ENCODE measurements at regions not wholly inside any gene's neighbourhood (a gene's known extent, or its start where the extent isn't known, plus 50 kb on each side); places are given as distances from the start of the nearest gene placed in this dataset.
"Not testable (repeated sequence)": the region's sequence is repeated elsewhere in the genome, so short reads cannot be mapped to it uniquely, and the experiment has no call there.

GRCh38 chr6:11938285-11938890 lies 73.7 kb upstream of the HIVEP1 start:
- Histone ChIP-seq H3K4me3 (ENCODE audit: control insufficient read depth in 2 of 3, extremely low read depth in 1 of 3, insufficient read depth in 2 of 3, low read depth in 1 of 3, low read length in 3 of 3) (no peak overlapping the region), H3K9me3 (ENCODE audit: control insufficient read depth, low read depth, low read length) (no peaks in the 10 kb centered on the region), H3K27me3 (ENCODE audit: control insufficient read depth, extremely low read depth, insufficient read depth, low read length) (no peaks in the 10 kb centered on the region), H3K79me2 (ENCODE audit: control insufficient read depth, insufficient read depth, low read length) (no peaks in the 10 kb centered on the region), H3K4me1 (ENCODE audit: control insufficient read depth, extremely low read depth, insufficient read depth, low read length) (no peaks in the 10 kb centered on the region), H3K9ac (ENCODE audit: control insufficient read depth, extremely low read depth, insufficient read depth, low read length) (no peak overlapping the region), H2AFZ (ENCODE audit: control insufficient read depth, low read length) (peak overlapping the region; percentile 93), H3K9me1 (ENCODE audit: control insufficient read depth, extremely low read depth, insufficient read depth, low read length) (no peaks in the 10 kb centered on the region), H3K36me3 (ENCODE audit: control insufficient read depth in 2 of 2, extremely low read depth in 1 of 2, insufficient read depth in 2 of 2, low read length in 2 of 2) (no peaks in the 10 kb centered on the region), H3K27ac (ENCODE audit: control insufficient read depth, insufficient read depth, low read length) (no peak overlapping the region), H3K4me2 (ENCODE audit: control insufficient read depth, extremely low read depth, insufficient read depth, low read depth, low read length) (peak overlapping the region; percentile 38), H4K20me1 (ENCODE audit: control insufficient read depth, extremely low read depth, insufficient read depth, low read length) (no peaks in the 10 kb centered on the region)
- DNase-seq (ENCODE audit: low read depth, low spot score) (no peak), FAIRE-seq (no peak)
- TF ChIP-seq CTCF (optimal IDR thresholded peaks at IDR 0.05 in 1 of 3, IDR thresholded peaks at IDR 0.05 in 1 of 3, conservative IDR thresholded peaks at IDR 0.05 in 1 of 3; ENCODE audit: extremely low read depth in 1 of 3, insufficient read depth in 2 of 3, low read length in 3 of 3): no peak
- no peak for TF ChIP-seq EZH2 (IDR thresholded peaks at IDR 0.05; ENCODE audit: low read length)
- dilution Hi-C loops (cut with MboI; ENCODE audit: extremely low pct_ligation_motif_present, low sequenced_read_pairs): no loop called here

GRCh38 chr6:11934638-11935037 lies 77.5 kb upstream of the HIVEP1 start:
- H3K9me1 ChIP-seq (ENCODE audit: control insufficient read depth, extremely low read depth, insufficient read depth, low read length): no peaks in the 10 kb centered on the region
- DNase-seq (ENCODE audit: low read depth, low spot score) (no peak), FAIRE-seq (no peak)
- H3K79me2 ChIP-seq (ENCODE audit: control insufficient read depth, insufficient read depth, low read length): no peaks in the 10 kb centered on the region
- no peak overlapping the region for H3K9ac ChIP-seq (ENCODE audit: control insufficient read depth, extremely low read depth, insufficient read depth, low read length)
- no peak for TF ChIP-seq CTCF (optimal IDR thresholded peaks at IDR 0.05 in 1 of 3, IDR thresholded peaks at IDR 0.05 in 1 of 3, conservative IDR thresholded peaks at IDR 0.05 in 1 of 3; ENCODE audit: extremely low read depth in 1 of 3, insufficient read depth in 2 of 3, low read length in 3 of 3)
- no peak for TF ChIP-seq EZH2 (IDR thresholded peaks at IDR 0.05; ENCODE audit: low read length)
- H3K27me3 ChIP-seq (ENCODE audit: control insufficient read depth, extremely low read depth, insufficient read depth, low read length): no peaks in the 10 kb centered on the region
- H3K4me1 ChIP-seq (ENCODE audit: control insufficient read depth, extremely low read depth, insufficient read depth, low read length): peaks cover 3% of the 10 kb centered on the region
- H3K9me3 ChIP-seq (ENCODE audit: control insufficient read depth, low read depth, low read length): no peaks in the 10 kb centered on the region
- no peaks in the 10 kb centered on the region for H3K36me3 ChIP-seq (ENCODE audit: control insufficient read depth in 2 of 2, extremely low read depth in 1 of 2, insufficient read depth in 2 of 2, low read length in 2 of 2)
- H3K4me2 ChIP-seq (ENCODE audit: control insufficient read depth, extremely low read depth, insufficient read depth, low read depth, low read length): no peak overlapping the region
- no peak overlapping the region for H2AFZ ChIP-seq (ENCODE audit: control insufficient read depth, low read length)
- no peak overlapping the region for H3K27ac ChIP-seq (ENCODE audit: control insufficient read depth, insufficient read depth, low read length)
- H3K4me3 ChIP-seq (ENCODE audit: control insufficient read depth in 2 of 3, extremely low read depth in 1 of 3, insufficient read depth in 2 of 3, low read depth in 1 of 3, low read length in 3 of 3): no peak overlapping the region
- dilution Hi-C loops (cut with MboI; ENCODE audit: extremely low pct_ligation_motif_present, low sequenced_read_pairs): no loop called here
- no peaks in the 10 kb centered on the region for H4K20me1 ChIP-seq (ENCODE audit: control insufficient read depth, extremely low read depth, insufficient read depth, low read length)

GRCh38 chr6:11932892-11933291 lies 79.2 kb upstream of the HIVEP1 start:
- H3K9me1 ChIP-seq (ENCODE audit: control insufficient read depth, extremely low read depth, insufficient read depth, low read length); H3K9ac ChIP-seq (ENCODE audit: control insufficient read depth, extremely low read depth, insufficient read depth, low read length); FAIRE-seq; H3K27me3 ChIP-seq (ENCODE audit: control insufficient read depth, extremely low read depth, insufficient read depth, low read length); DNase-seq (ENCODE audit: low read depth, low spot score); H3K27ac ChIP-seq (ENCODE audit: control insufficient read depth, insufficient read depth, low read length); H3K4me2 ChIP-seq (ENCODE audit: control insufficient read depth, extremely low read depth, insufficient read depth, low read depth, low read length); H3K4me3 ChIP-seq (ENCODE audit: control insufficient read depth in 2 of 3, extremely low read depth in 1 of 3, insufficient read depth in 2 of 3, low read depth in 1 of 3, low read length in 3 of 3); H3K9me3 ChIP-seq (ENCODE audit: control insufficient read depth, low read depth, low read length); H4K20me1 ChIP-seq (ENCODE audit: control insufficient read depth, extremely low read depth, insufficient read depth, low read length); H3K4me1 ChIP-seq (ENCODE audit: control insufficient read depth, extremely low read depth, insufficient read depth, low read length); H2AFZ ChIP-seq (ENCODE audit: control insufficient read depth, low read length); dilution Hi-C loops (cut with MboI; ENCODE audit: extremely low pct_ligation_motif_present, low sequenced_read_pairs); H3K79me2 ChIP-seq (ENCODE audit: control insufficient read depth, insufficient read depth, low read length); H3K36me3 ChIP-seq (ENCODE audit: control insufficient read depth in 2 of 2, extremely low read depth in 1 of 2, insufficient read depth in 2 of 2, low read length in 2 of 2): not testable (repeated sequence)
